ENCODE measurements at regions not wholly inside any gene's neighbourhood (a gene's known extent, or its start where the extent isn't known, plus 50 kb on each side); places are given as distances from the start of the nearest gene placed in this dataset.

DNA sequence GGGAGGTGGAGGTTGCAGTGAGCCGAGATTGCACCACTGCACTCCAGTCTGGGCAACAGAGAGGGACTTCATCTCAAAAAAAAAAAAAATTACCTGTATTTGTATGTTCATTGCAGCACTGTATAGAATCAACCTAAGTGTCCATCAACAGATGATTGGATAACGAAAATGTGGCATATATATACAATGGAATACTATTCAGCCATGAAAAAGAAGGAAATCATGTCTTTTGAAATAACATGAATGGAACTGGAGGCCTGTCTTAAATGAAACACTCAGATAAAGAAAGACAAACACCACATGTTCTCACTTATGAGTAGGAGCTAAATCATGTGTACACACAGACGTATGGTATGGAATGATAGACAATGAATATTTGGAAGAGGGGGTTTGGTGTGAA lies 59.4 kb upstream of the MEF2A start:
- Mint-ChIP-seq H3K4me3 (no peak overlapping the region), H3K36me3 (no peaks in the 10 kb centered on the region), H3K27ac (no peak overlapping the region), H3K27me3 (ENCODE audit: low read depth) (peaks cover 2% of the 10 kb centered on the region), H3K4me1 (peaks cover 10% of the 10 kb centered on the region), H3K9me3 (no peaks in the 10 kb centered on the region)
- no peak for DNase-seq (ENCODE audit: low spot score in 2 of 2, unreplicated experiment in 2 of 2)
- TF ChIP-seq, protein P1, sequence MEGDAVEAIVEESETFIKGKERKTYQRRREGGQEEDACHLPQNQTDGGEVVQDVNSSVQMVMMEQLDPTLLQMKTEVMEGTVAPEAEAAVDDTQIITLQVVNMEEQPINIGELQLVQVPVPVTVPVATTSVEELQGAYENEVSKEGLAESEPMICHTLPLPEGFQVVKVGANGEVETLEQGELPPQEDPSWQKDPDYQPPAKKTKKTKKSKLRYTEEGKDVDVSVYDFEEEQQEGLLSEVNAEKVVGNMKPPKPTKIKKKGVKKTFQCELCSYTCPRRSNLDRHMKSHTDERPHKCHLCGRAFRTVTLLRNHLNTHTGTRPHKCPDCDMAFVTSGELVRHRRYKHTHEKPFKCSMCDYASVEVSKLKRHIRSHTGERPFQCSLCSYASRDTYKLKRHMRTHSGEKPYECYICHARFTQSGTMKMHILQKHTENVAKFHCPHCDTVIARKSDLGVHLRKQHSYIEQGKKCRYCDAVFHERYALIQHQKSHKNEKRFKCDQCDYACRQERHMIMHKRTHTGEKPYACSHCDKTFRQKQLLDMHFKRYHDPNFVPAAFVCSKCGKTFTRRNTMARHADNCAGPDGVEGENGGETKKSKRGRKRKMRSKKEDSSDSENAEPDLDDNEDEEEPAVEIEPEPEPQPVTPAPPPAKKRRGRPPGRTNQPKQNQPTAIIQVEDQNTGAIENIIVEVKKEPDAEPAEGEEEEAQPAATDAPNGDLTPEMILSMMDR (IDR thresholded peaks at IDR 0.05; ENCODE audit: unreplicated experiment), result no peak

DNA sequence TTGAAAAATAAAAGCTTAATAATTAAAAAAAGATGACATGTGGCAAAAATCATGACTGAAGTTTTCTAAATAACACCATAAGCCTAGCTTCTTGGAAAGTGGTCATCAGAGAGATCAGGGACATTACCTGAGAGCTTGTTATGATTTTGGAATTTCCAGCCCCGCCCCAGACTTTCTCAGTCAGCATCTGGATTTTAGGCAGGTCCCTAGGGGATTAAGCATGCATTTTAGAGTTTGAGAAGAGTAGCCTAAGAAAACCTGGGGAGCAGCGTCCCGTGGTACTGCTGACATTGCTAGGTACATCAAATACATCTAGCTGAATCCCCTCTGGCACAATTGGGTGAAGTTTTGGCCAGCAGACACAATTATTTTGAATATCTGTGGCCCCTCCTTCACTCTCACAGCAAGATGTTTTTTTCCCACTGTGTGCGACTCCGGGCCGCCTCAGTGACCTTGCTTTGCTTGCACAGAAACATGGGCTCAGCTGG lies 58.7 kb upstream of the MEF2A start:
- TF ChIP-seq, protein P1 (IDR thresholded peaks at IDR 0.05; ENCODE audit: unreplicated experiment), result no peak
- H3K27ac Mint-ChIP-seq, result peak overlapping the region; percentile 39
- no peaks in the 10 kb centered on the region for H3K9me3 Mint-ChIP-seq
- H3K27me3 Mint-ChIP-seq (ENCODE audit: low read depth), result no peaks in the 10 kb centered on the region
- peaks cover 10% of the 10 kb centered on the region for H3K4me1 Mint-ChIP-seq
- DNase-seq (ENCODE audit: low spot score in 2 of 2, unreplicated experiment in 2 of 2), result no peak
- H3K4me3 Mint-ChIP-seq, result no peak overlapping the region
- H3K36me3 Mint-ChIP-seq, result no peaks in the 10 kb centered on the region

DNA sequence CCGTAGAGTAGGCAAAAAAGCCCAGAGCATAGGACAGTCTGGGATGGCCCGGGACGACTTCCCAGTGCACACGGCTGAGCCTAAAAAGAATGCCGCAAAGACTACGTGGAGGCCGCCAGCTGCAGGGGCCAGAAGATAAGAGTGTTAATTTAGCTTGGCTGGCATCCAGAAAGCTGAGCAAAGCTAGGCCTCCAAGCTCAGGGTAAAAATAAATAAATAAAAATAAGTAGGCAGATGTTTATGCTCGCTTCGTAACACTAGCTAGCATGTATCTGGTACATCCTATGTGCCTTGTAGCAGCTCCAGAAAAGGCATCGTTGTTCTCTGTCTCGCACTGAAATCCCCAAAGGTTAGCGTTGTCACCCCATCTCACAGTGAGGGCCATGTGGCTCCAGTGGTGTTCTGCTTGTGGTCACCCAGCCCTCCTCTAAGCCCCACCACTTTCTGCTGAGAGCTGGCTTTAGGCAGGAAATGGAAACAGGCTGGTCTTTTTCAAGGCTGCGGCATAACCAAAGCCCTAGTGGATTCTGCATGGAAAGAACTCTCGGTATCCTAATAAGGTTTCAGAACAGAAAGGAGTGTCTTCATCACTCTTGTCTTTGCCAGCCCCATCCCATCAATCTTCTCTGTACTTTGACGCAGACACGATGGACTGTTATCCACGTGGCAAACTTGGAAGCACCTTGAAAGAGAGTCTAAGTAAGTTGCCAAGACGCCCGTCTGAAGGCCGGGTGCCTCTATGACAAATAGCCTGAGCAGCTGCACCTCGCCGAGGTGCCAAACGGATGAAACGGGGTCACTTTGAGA lies 58.1 kb upstream of the MEF2A start:
- no peak for DNase-seq (ENCODE audit: low spot score in 2 of 2, unreplicated experiment in 2 of 2)
- peak overlapping the region; percentile 89 for H3K27ac Mint-ChIP-seq
- peaks cover 10% of the 10 kb centered on the region for H3K4me1 Mint-ChIP-seq
- no peaks in the 10 kb centered on the region for H3K36me3 Mint-ChIP-seq
- TF ChIP-seq, protein P1 (IDR thresholded peaks at IDR 0.05; ENCODE audit: unreplicated experiment), result no peak
- H3K4me3 Mint-ChIP-seq, result no peak overlapping the region
- H3K27me3 Mint-ChIP-seq (ENCODE audit: low read depth), result no peaks in the 10 kb centered on the region
- no peaks in the 10 kb centered on the region for H3K9me3 Mint-ChIP-seq

DNA sequence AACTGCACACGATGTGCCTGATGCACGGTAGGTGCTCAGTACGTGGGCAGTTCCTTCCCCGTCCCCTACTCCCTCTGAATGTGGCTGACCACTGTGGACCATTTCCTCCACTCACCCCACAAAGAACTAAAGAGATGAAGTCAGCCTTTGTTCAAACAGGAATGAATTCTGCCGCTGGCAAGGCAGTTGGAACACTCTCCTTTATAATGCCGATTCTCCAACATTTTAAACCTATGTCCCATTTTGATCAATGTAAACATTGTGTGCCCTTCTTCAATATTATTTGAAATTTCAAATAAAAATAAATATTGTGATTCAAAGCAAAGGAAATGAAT lies 57.5 kb upstream of the MEF2A start:
- H3K36me3 Mint-ChIP-seq, result no peaks in the 10 kb centered on the region
- H3K27me3 Mint-ChIP-seq (ENCODE audit: low read depth), result no peaks in the 10 kb centered on the region
- no peak overlapping the region for H3K4me3 Mint-ChIP-seq
- no peak for DNase-seq (ENCODE audit: low spot score in 2 of 2, unreplicated experiment in 2 of 2)
- peak overlapping the region; percentile 89 for H3K27ac Mint-ChIP-seq
- H3K4me1 Mint-ChIP-seq, result peaks cover 10% of the 10 kb centered on the region
- no peaks in the 10 kb centered on the region for H3K9me3 Mint-ChIP-seq
- TF ChIP-seq, protein P1 (IDR thresholded peaks at IDR 0.05; ENCODE audit: unreplicated experiment), result no peak

DNA sequence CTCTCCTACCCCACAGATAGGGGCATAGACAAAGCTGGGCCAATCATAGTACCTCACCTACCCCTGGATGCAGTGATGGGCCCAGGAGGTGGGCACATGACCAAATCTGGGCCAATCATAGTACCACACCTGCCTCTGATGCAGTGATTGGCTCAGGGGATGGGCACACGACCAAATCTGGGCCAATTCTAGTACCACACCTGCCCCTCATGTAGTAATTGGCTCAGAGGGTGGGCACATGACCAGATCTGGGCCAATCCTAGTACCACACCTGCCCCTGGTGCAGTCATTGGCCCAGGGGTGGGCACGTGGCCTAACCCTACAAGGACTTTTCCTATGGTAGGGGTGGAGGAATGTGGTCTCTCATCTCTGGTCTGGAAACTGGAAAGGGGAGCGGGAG lies 56.9 kb upstream of the MEF2A start:
- no peak overlapping the region for H3K27ac Mint-ChIP-seq
- peaks cover 4% of the 10 kb centered on the region for H3K27me3 Mint-ChIP-seq (ENCODE audit: low read depth)

More for the DNA sequence above, 56.9 kb upstream of the MEF2A start:
- no peak for DNase-seq (ENCODE audit: low spot score in 2 of 2, unreplicated experiment in 2 of 2)
- no peaks in the 10 kb centered on the region for H3K36me3 Mint-ChIP-seq
- no peaks in the 10 kb centered on the region for H3K9me3 Mint-ChIP-seq
- TF ChIP-seq, protein P1 (IDR thresholded peaks at IDR 0.05; ENCODE audit: unreplicated experiment), result no peak
- no peak overlapping the region for H3K4me3 Mint-ChIP-seq
- H3K4me1 Mint-ChIP-seq, result peaks cover 10% of the 10 kb centered on the region

All from mesothelial cell of epicardium (in vitro differentiated cells).